Keratinocyte (primary cell): ENCODE measurements at regions not wholly inside any gene's neighbourhood (a gene's known extent, or its start where the extent isn't known, plus 50 kb on each side); places are given as distances from the start of the nearest gene placed in this dataset.

ENCODE experiments used
- DNase-seq: peaks from one replicate; pipeline ENCODE4 v3.0.0-alpha.2; 2011; ENCODE audit warnings: low read depth, missing footprints, low spot score
- FAIRE-seq: peaks from 2 replicates; lab custom pipeline; 2011; peaks lifted over from hg19 to GRCh38; lab: Jason Lieb, UNC
- H2AFZ ChIP-seq: 2 replicates; pipeline ENCODE4 v1.6.0; 2012; ENCODE audit warnings: low read length, control low read depth, inconsistent platforms; ENCODE audit not compliant: control insufficient read depth
- H3K27ac ChIP-seq: 2 replicates; pipeline ENCODE4 v1.5.1; 2011; ENCODE audit warnings: low read length; ENCODE audit not compliant: control insufficient read depth, insufficient read depth
- H3K27me3 ChIP-seq: 3 replicates; pipeline ENCODE4 v1.6.0; 2011; ENCODE audit warnings: low read length; ENCODE audit not compliant: control insufficient read depth, insufficient read depth; ENCODE audit errors: extremely low read depth
- H3K36me3 ChIP-seq, 2 experiments: 2 replicates in 1 of 2; 3 replicates in 1 of 2; pipeline ENCODE4 v1.5.1; 2011; ENCODE audit warnings: low read length in 2 of 2, mild to moderate bottlenecking in 1 of 2; ENCODE audit not compliant: control insufficient read depth in 2 of 2, insufficient read depth in 2 of 2; ENCODE audit errors: extremely low read depth in 1 of 2
- H3K4me1 ChIP-seq: 3 replicates; pipeline ENCODE4 v1.5.1; 2011; ENCODE audit warnings: low read length; ENCODE audit not compliant: control insufficient read depth, insufficient read depth; ENCODE audit errors: extremely low read depth
- H3K4me2 ChIP-seq: 3 replicates; pipeline ENCODE4 v1.6.0; 2011; ENCODE audit warnings: low read depth, low read length; ENCODE audit not compliant: control insufficient read depth, insufficient read depth; ENCODE audit errors: extremely low read depth
- H3K4me3 ChIP-seq, 3 experiments: fragments of 200-600 bp in 1 of 3; sonication (generic) in 1 of 3; 2 replicates in 2 of 3; 3 replicates in 1 of 3; pipeline ENCODE4 v1.5.1; 2011 to 2016; ENCODE audit warnings: low read length in 3 of 3, mild to moderate bottlenecking in 3 of 3, control low read depth in 2 of 3, inconsistent platforms in 1 of 3, low read depth in 1 of 3, mixed read lengths in 1 of 3, mixed run types in 1 of 3, moderate library complexity in 1 of 3; ENCODE audit not compliant: control insufficient read depth in 2 of 3, insufficient read depth in 2 of 3; ENCODE audit errors: extremely low read depth in 1 of 3
- H3K79me2 ChIP-seq: 2 replicates; pipeline ENCODE4 v1.6.0; 2012; ENCODE audit warnings: low read length; ENCODE audit not compliant: control insufficient read depth, insufficient read depth
- H3K9ac ChIP-seq: 3 replicates; pipeline ENCODE4 v1.6.0; 2011; ENCODE audit warnings: low read length; ENCODE audit not compliant: control insufficient read depth, insufficient read depth; ENCODE audit errors: extremely low read depth
- H3K9me1 ChIP-seq: 3 replicates; pipeline ENCODE4 v1.6.0; 2011; ENCODE audit warnings: low read length; ENCODE audit not compliant: control insufficient read depth, insufficient read depth; ENCODE audit errors: extremely low read depth
- H3K9me3 ChIP-seq: 2 replicates; pipeline ENCODE4 v1.5.1; 2012; ENCODE audit warnings: low read depth, low read length; ENCODE audit not compliant: control insufficient read depth
- H4K20me1 ChIP-seq: 3 replicates; pipeline ENCODE4 v1.6.0; 2011; ENCODE audit warnings: low read length; ENCODE audit not compliant: control insufficient read depth, insufficient read depth; ENCODE audit errors: extremely low read depth
- CTCF ChIP-seq, 3 experiments: IDR thresholded peaks in 1 of 3; conservative IDR thresholded peaks in 1 of 3; optimal IDR thresholded peaks in 1 of 3; 2 replicates in 2 of 3; 3 replicates in 1 of 3; pipeline versions ENCODE3 to v1.5.1; 2011; ENCODE audit warnings: low read length in 3 of 3, mild to moderate bottlenecking in 3 of 3, moderate library complexity in 2 of 3, control low read depth in 1 of 3, inconsistent platforms in 1 of 3; ENCODE audit not compliant: insufficient read depth in 2 of 3; ENCODE audit errors: extremely low read depth in 1 of 3
- EZH2 ChIP-seq: IDR thresholded peaks from one replicate; pipeline ENCODE4 v1.6.1; 2012; ENCODE audit warnings: inconsistent platforms, mild to moderate bottlenecking, low read length, moderate library complexity
- dilution Hi-C: fragments of 300-500 bp; cut with MboI; formaldehyde crosslinking; loops from one replicate; pipeline ENCODE4 v1.7.0; 2020; ENCODE audit warnings: low sequenced_read_pairs; ENCODE audit not compliant: extremely low pct_ligation_motif_present

GRCh38 chr2:221276601-221277000, 295.5 kb downstream of the EPHA4 start:
- no peak for FAIRE-seq
- no peaks in the 10 kb centered on the region for H3K4me1 ChIP-seq

GRCh38 chr2:221282386-221282785, 289.7 kb downstream of the EPHA4 start:
- H3K4me1 ChIP-seq, result no peaks in the 10 kb centered on the region
- no peak overlapping the region for H3K9ac ChIP-seq
- H3K9me3 ChIP-seq, result no peaks in the 10 kb centered on the region
- H3K4me2 ChIP-seq, result no peak overlapping the region
- no peaks in the 10 kb centered on the region for H3K36me3 ChIP-seq
- TF ChIP-seq EZH2, result no peak
- TF ChIP-seq CTCF (optimal IDR thresholded peaks at IDR 0.05 in 1 of 3, IDR thresholded peaks at IDR 0.05 in 1 of 3, conservative IDR thresholded peaks at IDR 0.05 in 1 of 3; ENCODE audit: extremely low read depth in 1 of 3, insufficient read depth in 2 of 3, low read length in 3 of 3), result no peak
- H3K27me3 ChIP-seq, result no peaks in the 10 kb centered on the region
- H3K9me1 ChIP-seq, result no peaks in the 10 kb centered on the region
- no peak overlapping the region for H3K27ac ChIP-seq
- dilution Hi-C loops, result no loop called here
- no peak for FAIRE-seq
- no peak for DNase-seq
- H3K4me3 ChIP-seq, result no peak overlapping the region
- H2AFZ ChIP-seq, result no peak overlapping the region
- H4K20me1 ChIP-seq, result no peaks in the 10 kb centered on the region
- no peaks in the 10 kb centered on the region for H3K79me2 ChIP-seq

More at GRCh38 chr2:221276601-221277000, 295.5 kb downstream of the EPHA4 start:
- Histone ChIP-seq H3K9ac (no peak overlapping the region), H4K20me1 (no peaks in the 10 kb centered on the region), H3K36me3 (no peaks in the 10 kb centered on the region), H2AFZ (no peak overlapping the region), H3K27me3 (no peaks in the 10 kb centered on the region), H3K9me1 (no peaks in the 10 kb centered on the region), H3K9me3 (no peaks in the 10 kb centered on the region), H3K4me2 (no peak overlapping the region), H3K27ac (no peak overlapping the region), H3K4me3 (no peak overlapping the region), H3K79me2 (no peaks in the 10 kb centered on the region)
- dilution Hi-C loops, result no loop called here
- TF ChIP-seq CTCF (optimal IDR thresholded peaks at IDR 0.05 in 1 of 3, IDR thresholded peaks at IDR 0.05 in 1 of 3, conservative IDR thresholded peaks at IDR 0.05 in 1 of 3; ENCODE audit: extremely low read depth in 1 of 3, insufficient read depth in 2 of 3, low read length in 3 of 3), result no peak
- TF ChIP-seq EZH2, result no peak
- DNase-seq, result no peak
